ENCODE measurements at regions not wholly inside any gene's neighbourhood (a gene's known extent, or its start where the extent isn't known, plus 50 kb on each side); places are given as distances from the start of the nearest gene placed in this dataset.

- Mint-ChIP-seq H3K27me3 (no peaks in the 10 kb centered on the region), H3K9me3 (peaks cover 7 to 18% (median 11%) of the 10 kb centered on the region in 5 donors), H3K36me3 (no peaks in the 10 kb centered on the region), H3K27ac (no peak overlapping the region), H3K4me3 (no peak overlapping the region), H3K4me1 (no peaks in the 10 kb centered on the region)
- Histone ChIP-seq H3K27ac (ENCODE audit: low read depth, low read length) (no peak overlapping the region), H3K27me3 (ENCODE audit: insufficient read depth, low read length, poor library complexity, severe bottlenecking) (no peaks in the 10 kb centered on the region), H3K36me3 (ENCODE audit: insufficient read depth, low read length) (no peaks in the 10 kb centered on the region), H3K9me3 (ENCODE audit: low read length) (no peaks in the 10 kb centered on the region), H3K4me1 (ENCODE audit: insufficient read depth, low read length) (no peaks in the 10 kb centered on the region), H3K4me3 (ENCODE audit: low read length) (no peak overlapping the region)
- DNase-seq, result no peak
- POLR2A ChIA-PET, result no interaction called here
- CTCF ChIA-PET, result no interaction called here
Observed at GRCh38 chr7:53500076-53500475, 464.6 kb downstream of the POM121L12 start.

- no peak overlapping the region for H3K27ac ChIP-seq (ENCODE audit: low read depth, low read length)
- no peak overlapping the region for H3K27ac Mint-ChIP-seq
Observed at GRCh38 chr7:53504914-53505313, 469.5 kb downstream of the POM121L12 start.

GRCh38 chr7:53518319-53518718 is 482.9 kb downstream of the POM121L12 start:
- DNase-seq, result no peak
- H3K36me3 ChIP-seq (ENCODE audit: insufficient read depth, low read length), result no peaks in the 10 kb centered on the region
- no peak overlapping the region for H3K4me3 ChIP-seq (ENCODE audit: low read length)
- CTCF ChIA-PET, result no interaction called here
- no peak overlapping the region for H3K27ac ChIP-seq (ENCODE audit: low read depth, low read length)
- H3K4me1 ChIP-seq (ENCODE audit: insufficient read depth, low read length), result no peaks in the 10 kb centered on the region
- POLR2A ChIA-PET, result no interaction called here
- H3K9me3 ChIP-seq (ENCODE audit: low read length), result no peaks in the 10 kb centered on the region
- H3K9me3 Mint-ChIP-seq, result peaks cover 8 to 31% (median 20%) of the 10 kb centered on the region in 5 donors
- no peaks in the 10 kb centered on the region for H3K27me3 ChIP-seq (ENCODE audit: insufficient read depth, low read length, poor library complexity, severe bottlenecking)
- no peaks in the 10 kb centered on the region for H3K27me3 Mint-ChIP-seq
- no peaks in the 10 kb centered on the region for H3K4me1 Mint-ChIP-seq
- H3K4me3 Mint-ChIP-seq, result no peak overlapping the region
- H3K36me3 Mint-ChIP-seq, result no peaks in the 10 kb centered on the region
- H3K27ac Mint-ChIP-seq, result no peak overlapping the region

More at GRCh38 chr7:53504914-53505313, 469.5 kb downstream of the POM121L12 start:
- Histone ChIP-seq H3K9me3 (ENCODE audit: low read length) (no peaks in the 10 kb centered on the region), H3K4me3 (ENCODE audit: low read length) (no peak overlapping the region), H3K27me3 (ENCODE audit: insufficient read depth, low read length, poor library complexity, severe bottlenecking) (no peaks in the 10 kb centered on the region), H3K4me1 (ENCODE audit: insufficient read depth, low read length) (no peaks in the 10 kb centered on the region), H3K36me3 (ENCODE audit: insufficient read depth, low read length) (no peaks in the 10 kb centered on the region)
- Mint-ChIP-seq H3K9me3 (peaks cover 6 to 15% (median 10%) of the 10 kb centered on the region in 5 donors), H3K36me3 (no peaks in the 10 kb centered on the region), H3K27me3 (no peaks in the 10 kb centered on the region), H3K4me1 (no peaks in the 10 kb centered on the region), H3K4me3 (no peak overlapping the region)
- ChIA-PET CTCF (no interaction called here), POLR2A (no interaction called here)
- no peak for DNase-seq

GRCh38 chr7:53520841-53521240 is 485.4 kb downstream of the POM121L12 start:
- H3K27me3 Mint-ChIP-seq, result no peaks in the 10 kb centered on the region
- H3K4me3 Mint-ChIP-seq, result no peak overlapping the region
- CTCF ChIA-PET, result no interaction called here
- H3K27ac ChIP-seq (ENCODE audit: low read depth, low read length), result no peak overlapping the region
- no peaks in the 10 kb centered on the region for H3K9me3 ChIP-seq (ENCODE audit: low read length)
- POLR2A ChIA-PET, result no interaction called here
- no peaks in the 10 kb centered on the region for H3K4me1 Mint-ChIP-seq
- no peak overlapping the region for H3K4me3 ChIP-seq (ENCODE audit: low read length)
- no peaks in the 10 kb centered on the region for H3K4me1 ChIP-seq (ENCODE audit: insufficient read depth, low read length)
- H3K27me3 ChIP-seq (ENCODE audit: insufficient read depth, low read length, poor library complexity, severe bottlenecking), result no peaks in the 10 kb centered on the region
- no peaks in the 10 kb centered on the region for H3K36me3 ChIP-seq (ENCODE audit: insufficient read depth, low read length)
- no peak for DNase-seq
- H3K9me3 Mint-ChIP-seq, result peaks cover 6 to 24% (median 20%) of the 10 kb centered on the region in 5 donors
- H3K27ac Mint-ChIP-seq, result no peak overlapping the region
- H3K36me3 Mint-ChIP-seq, result no peaks in the 10 kb centered on the region

GRCh38 chr7:53521638-53522184 is 486.3 kb downstream of the POM121L12 start:
- H3K9me3 Mint-ChIP-seq, result peaks cover 6 to 30% (median 19%) of the 10 kb centered on the region in 5 donors
- Histone ChIP-seq H3K27ac (ENCODE audit: low read depth, low read length) (no peak overlapping the region), H3K9me3 (ENCODE audit: low read length) (no peaks in the 10 kb centered on the region), H3K4me1 (ENCODE audit: insufficient read depth, low read length) (no peaks in the 10 kb centered on the region), H3K36me3 (ENCODE audit: insufficient read depth, low read length) (no peaks in the 10 kb centered on the region), H3K27me3 (ENCODE audit: insufficient read depth, low read length, poor library complexity, severe bottlenecking) (no peaks in the 10 kb centered on the region), H3K4me3 (ENCODE audit: low read length) (no peak overlapping the region)
- H3K27ac Mint-ChIP-seq, result no peak overlapping the region
- H3K27me3 Mint-ChIP-seq, result no peaks in the 10 kb centered on the region
- no peak for DNase-seq
- H3K36me3 Mint-ChIP-seq, result no peaks in the 10 kb centered on the region
- CTCF ChIA-PET, result no interaction called here
- POLR2A ChIA-PET, result no interaction called here
- no peaks in the 10 kb centered on the region for H3K4me1 Mint-ChIP-seq
- H3K4me3 Mint-ChIP-seq, result no peak overlapping the region

GRCh38 chr7:53539558-53539957 is 504.1 kb downstream of the POM121L12 start:
- H3K9me3 ChIP-seq (ENCODE audit: low read length), result no peaks in the 10 kb centered on the region
- Mint-ChIP-seq H3K9me3 (peaks cover 13 to 56% (median 20%) of the 10 kb centered on the region in 5 donors), H3K4me1 (no peaks in the 10 kb centered on the region), H3K4me3 (no peak overlapping the region), H3K36me3 (no peaks in the 10 kb centered on the region), H3K27me3 (no peaks in the 10 kb centered on the region), H3K27ac (no peak overlapping the region)
- H3K4me3 ChIP-seq (ENCODE audit: low read length), result no peak overlapping the region
- H3K36me3 ChIP-seq (ENCODE audit: insufficient read depth, low read length), result no peaks in the 10 kb centered on the region
- H3K27me3 ChIP-seq (ENCODE audit: insufficient read depth, low read length, poor library complexity, severe bottlenecking), result no peaks in the 10 kb centered on the region
- POLR2A ChIA-PET, result no interaction called here
- CTCF ChIA-PET, result no interaction called here
- DNase-seq, result no peak
- no peaks in the 10 kb centered on the region for H3K4me1 ChIP-seq (ENCODE audit: insufficient read depth, low read length)
- H3K27ac ChIP-seq (ENCODE audit: low read depth, low read length), result no peak overlapping the region

- Histone ChIP-seq H3K4me3 (ENCODE audit: low read length) (no peak overlapping the region), H3K27me3 (ENCODE audit: insufficient read depth, low read length, poor library complexity, severe bottlenecking) (no peaks in the 10 kb centered on the region), H3K36me3 (ENCODE audit: insufficient read depth, low read length) (no peaks in the 10 kb centered on the region), H3K27ac (ENCODE audit: low read depth, low read length) (no peak overlapping the region), H3K4me1 (ENCODE audit: insufficient read depth, low read length) (no peaks in the 10 kb centered on the region), H3K9me3 (ENCODE audit: low read length) (no peaks in the 10 kb centered on the region)
- no peak overlapping the region for H3K4me3 Mint-ChIP-seq
- H3K36me3 Mint-ChIP-seq, result peaks cover 0 to 1% (median 0%) of the 10 kb centered on the region in 3 donors
- POLR2A ChIA-PET, result no interaction called here
- no peaks in the 10 kb centered on the region for H3K4me1 Mint-ChIP-seq
- H3K27me3 Mint-ChIP-seq, result no peaks in the 10 kb centered on the region
- no peak overlapping the region for H3K27ac Mint-ChIP-seq
- CTCF ChIA-PET, result no interaction called here
- no peak for DNase-seq
- H3K9me3 Mint-ChIP-seq, result peaks cover 10 to 51% (median 22%) of the 10 kb centered on the region in 5 donors
Observed at GRCh38 chr7:53541475-53541874, 506.0 kb downstream of the POM121L12 start.

- Histone ChIP-seq H3K36me3 (ENCODE audit: insufficient read depth, low read length) (no peaks in the 10 kb centered on the region), H3K9me3 (ENCODE audit: low read length) (no peaks in the 10 kb centered on the region), H3K4me3 (ENCODE audit: low read length) (no peak overlapping the region), H3K27me3 (ENCODE audit: insufficient read depth, low read length, poor library complexity, severe bottlenecking) (no peaks in the 10 kb centered on the region), H3K4me1 (ENCODE audit: insufficient read depth, low read length) (no peaks in the 10 kb centered on the region), H3K27ac (ENCODE audit: low read depth, low read length) (no peak overlapping the region)
- peaks cover 10 to 50% (median 22%) of the 10 kb centered on the region in 5 donors for H3K9me3 Mint-ChIP-seq
- CTCF ChIA-PET, result no interaction called here
- H3K27me3 Mint-ChIP-seq, result no peaks in the 10 kb centered on the region
- H3K27ac Mint-ChIP-seq, result no peak overlapping the region
- POLR2A ChIA-PET, result no interaction called here
- DNase-seq, result no peak
- H3K4me3 Mint-ChIP-seq, result no peak overlapping the region
- H3K36me3 Mint-ChIP-seq, result peaks cover 0 to 1% (median 0%) of the 10 kb centered on the region in 3 donors
- no peaks in the 10 kb centered on the region for H3K4me1 Mint-ChIP-seq
Observed at GRCh38 chr7:53542157-53542556, 506.7 kb downstream of the POM121L12 start.
